ENCODE measurements at regions not wholly inside any gene's neighbourhood (a gene's known extent, or its start where the extent isn't known, plus 50 kb on each side); places are given as distances from the start of the nearest gene placed in this dataset.
A peak's percentile ranks its signal among the peaks of the same experiment; 100 is the strongest.

GRCh38 chr4:104615926-104616325 is 121.2 kb upstream of the CXXC4 start:
- intact Hi-C loops (cut with DNase I; ENCODE audit: low total_unique reads) = no loop called here
- Histone ChIP-seq H3K27ac (no peak overlapping the region), H3K27me3 (no peaks in the 10 kb centered on the region), H3K4me1 (no peaks in the 10 kb centered on the region), H3K36me3 (no peaks in the 10 kb centered on the region), H3K4me3 (no peak overlapping the region), H3K9me3 (peaks cover 0 to 13% (median 5%) of the 10 kb centered on the region in 4 donors)
- 73 to 100% (median 78%) methylated on average over 1 to 2 of the region's 2 CpGs for WGBS, 5 donors
- TF ChIP-seq POLR2A (IDR thresholded peaks at IDR 0.05) = no peak
- no peak for TF ChIP-seq EP300 (IDR thresholded peaks at IDR 0.05)
- no peak for TF ChIP-seq POLR2AphosphoS5 (IDR thresholded peaks at IDR 0.05)
- TF ChIP-seq CTCF (IDR thresholded peaks at IDR 0.05) = no peak
- no peak for DNase-seq

GRCh38 chr4:104616401-104616820 is 121.7 kb upstream of the CXXC4 start:
- H3K4me1 ChIP-seq = no peaks in the 10 kb centered on the region
- H3K9me3 ChIP-seq = peaks cover 0 to 16% (median 5%) of the 10 kb centered on the region in 4 donors
- TF ChIP-seq EP300 (IDR thresholded peaks at IDR 0.05) (no peak), POLR2AphosphoS5 (IDR thresholded peaks at IDR 0.05) (no peak), POLR2A (IDR thresholded peaks at IDR 0.05) (no peak), CTCF (IDR thresholded peaks at IDR 0.05) (no peak)
- no peaks in the 10 kb centered on the region for H3K27me3 ChIP-seq
- WGBS, 5 donors = 34 to 63% (median 54%) methylated on average over 6 of the region's 6 CpGs
- H3K4me3 ChIP-seq = no peak overlapping the region
- intact Hi-C loops (cut with DNase I; ENCODE audit: low total_unique reads) = no loop called here
- peak in 1 of 2 donors; percentile 60 for DNase-seq
- no peak overlapping the region for H3K27ac ChIP-seq
- no peaks in the 10 kb centered on the region for H3K36me3 ChIP-seq

- 80 to 88% (median 84%) methylated on average over 1 of the region's 1 CpG for WGBS, 5 donors
- no peaks in the 10 kb centered on the region for H3K27me3 ChIP-seq
- H3K36me3 ChIP-seq = no peaks in the 10 kb centered on the region
- no peak overlapping the region for H3K4me3 ChIP-seq
- no peak for DNase-seq
- H3K4me1 ChIP-seq = no peaks in the 10 kb centered on the region
- peaks cover 0 to 5% (median 0%) of the 10 kb centered on the region in 4 donors for H3K9me3 ChIP-seq
- H3K27ac ChIP-seq = no peak overlapping the region
- intact Hi-C loops (cut with DNase I; ENCODE audit: low total_unique reads) = no loop called here
- TF ChIP-seq POLR2AphosphoS5 (IDR thresholded peaks at IDR 0.05) (no peak), POLR2A (IDR thresholded peaks at IDR 0.05) (no peak), CTCF (IDR thresholded peaks at IDR 0.05) (no peak), EP300 (IDR thresholded peaks at IDR 0.05) (no peak)
Measured at GRCh38 chr4:104625706-104626105, 131.0 kb upstream of the CXXC4 start.

GRCh38 chr4:104629601-104630000 is 134.9 kb upstream of the CXXC4 start:
- no peaks in the 10 kb centered on the region for H3K27me3 ChIP-seq
- TF ChIP-seq CTCF (IDR thresholded peaks at IDR 0.05) (no peak), EP300 (IDR thresholded peaks at IDR 0.05) (no peak), POLR2A (IDR thresholded peaks at IDR 0.05) (no peak), POLR2AphosphoS5 (IDR thresholded peaks at IDR 0.05) (no peak)
- intact Hi-C loops (cut with DNase I; ENCODE audit: low total_unique reads) = no loop called here

More at GRCh38 chr4:104629601-104630000, 134.9 kb upstream of the CXXC4 start:
- Histone ChIP-seq H3K4me1 (no peaks in the 10 kb centered on the region), H3K27ac (no peak overlapping the region), H3K4me3 (no peak overlapping the region), H3K9me3 (no peaks in the 10 kb centered on the region), H3K36me3 (no peaks in the 10 kb centered on the region)
- WGBS, 5 donors = 77 to 90% (median 82%) methylated on average over 1 of the region's 1 CpG
- DNase-seq = no peak
